HG03108 (cell line): ENCODE measurements at regions not wholly inside any gene's neighbourhood (a gene's known extent, or its start where the extent isn't known, plus 50 kb on each side); places are given as distances from the start of the nearest gene placed in this dataset.
"Not testable (repeated sequence)": the region's sequence is repeated elsewhere in the genome, so short reads cannot be mapped to it uniquely, and the experiment has no call there.

Experiments used
- ATAC-seq: cut with Tn5 transposase; IDR thresholded peaks from one replicate; pipeline ENCODE4 v1.9.1; 2021; ENCODE audit warnings: moderate library complexity; ENCODE audit not compliant: unreplicated experiment

DNA sequence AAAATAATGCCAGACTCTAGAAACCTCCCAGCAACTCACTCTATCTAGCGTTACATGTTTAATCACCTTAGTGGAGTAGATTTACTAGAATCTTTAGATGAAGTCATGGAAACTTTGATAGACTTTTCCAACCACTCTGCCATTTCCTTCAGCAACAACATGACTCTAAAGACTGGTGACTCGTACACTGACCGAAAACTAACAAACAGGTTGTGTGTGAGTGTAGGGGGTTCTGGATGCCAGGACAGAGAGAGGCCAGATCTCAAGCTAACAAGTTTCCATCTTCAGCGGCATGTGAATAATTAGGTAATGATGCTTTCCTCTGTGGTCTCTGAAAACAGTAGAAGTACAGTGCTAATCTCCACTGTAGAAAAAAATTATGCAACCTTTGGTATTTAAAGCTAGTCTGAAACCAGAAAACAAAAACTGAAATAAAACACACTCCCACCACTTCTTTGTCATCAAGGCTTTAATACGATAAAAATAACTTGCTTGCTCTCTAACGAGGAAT, 286.4 kb downstream of the PRDM5 start:
- ATAC-seq = no peak

DNA sequence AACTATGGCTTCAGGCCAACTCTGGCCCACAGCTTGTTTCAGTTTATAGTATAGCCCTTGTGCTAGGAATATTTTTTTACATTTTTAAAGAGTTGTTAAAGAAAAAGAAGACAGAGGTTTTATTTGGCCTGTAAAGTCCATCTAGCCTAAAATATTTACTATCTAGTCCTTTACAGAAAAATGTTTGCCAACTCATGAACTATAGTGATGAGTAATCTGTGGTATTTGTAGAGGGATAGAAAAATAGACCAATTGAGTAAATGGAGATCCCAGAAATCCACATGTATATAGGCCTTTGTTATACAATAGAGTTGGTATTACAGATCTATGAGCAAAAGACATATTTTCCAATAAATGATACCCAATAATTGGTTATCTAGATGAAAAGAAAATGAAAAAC, 288.7 kb downstream of the PRDM5 start:
- ATAC-seq = no peak

DNA sequence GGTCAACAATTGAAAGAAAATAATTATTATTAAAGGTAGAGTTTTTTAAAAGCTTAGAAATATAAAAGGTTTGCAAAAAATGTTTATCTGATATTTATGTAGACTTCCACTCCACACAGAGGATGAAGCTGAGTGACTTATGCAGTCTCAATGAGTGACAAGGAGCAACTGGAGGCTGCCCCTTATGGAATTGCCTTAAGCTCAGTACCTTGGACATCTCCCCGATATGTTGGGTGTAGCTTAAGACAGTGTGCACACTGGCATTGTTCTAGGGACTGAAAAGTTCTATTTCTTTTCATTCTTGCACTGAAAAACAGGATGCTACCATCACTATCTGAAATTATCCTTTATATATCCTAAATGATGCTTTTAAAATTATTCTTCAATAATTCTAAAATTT, 292.1 kb downstream of the PRDM5 start:
- ATAC-seq = no peak

DNA sequence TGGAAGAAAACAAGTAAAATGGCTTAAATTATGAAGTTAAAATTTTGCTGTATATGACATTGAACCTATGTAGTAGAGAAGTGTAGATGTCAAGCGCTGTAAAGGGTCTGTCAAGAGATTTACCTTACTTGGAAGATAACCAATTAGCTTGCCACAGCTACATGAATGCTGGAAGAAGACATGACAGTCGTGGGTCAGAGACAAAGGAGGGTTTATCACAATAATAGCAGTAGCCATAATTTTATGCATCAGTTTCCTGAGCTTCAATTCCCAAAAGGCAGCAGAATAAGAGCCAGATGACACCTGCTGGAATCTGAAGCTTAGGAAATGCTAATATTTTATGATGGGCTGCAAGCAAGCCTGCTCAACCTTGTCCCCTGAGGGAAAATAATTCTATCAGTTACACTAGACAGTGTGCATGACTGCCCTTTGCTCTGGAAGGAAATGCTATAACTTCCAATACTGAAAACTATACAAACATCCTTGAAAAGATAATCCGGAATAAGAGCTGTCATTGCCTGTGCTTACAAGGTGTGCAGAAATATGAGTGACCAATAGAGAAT, 292.9 kb downstream of the PRDM5 start:
- no peak for ATAC-seq

DNA sequence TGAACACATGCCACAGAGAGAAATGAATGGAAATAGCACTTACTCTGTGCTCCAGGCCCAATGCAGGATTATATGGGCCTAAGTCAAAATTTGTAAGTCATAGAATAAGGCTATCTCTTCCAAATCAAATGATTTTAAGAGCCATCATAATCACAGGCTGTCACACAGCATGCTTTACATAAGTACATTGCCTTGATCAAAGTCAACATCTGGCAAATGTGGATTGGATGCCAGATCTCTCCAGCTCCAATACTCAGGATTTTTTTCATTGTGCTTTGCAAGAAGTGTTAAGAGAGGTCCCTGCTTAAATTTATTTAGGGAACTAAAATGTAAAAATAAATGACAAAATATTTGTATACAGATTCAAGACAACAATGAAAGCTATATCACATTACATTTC, 299.9 kb downstream of the PRDM5 start:
- no peak for ATAC-seq

DNA sequence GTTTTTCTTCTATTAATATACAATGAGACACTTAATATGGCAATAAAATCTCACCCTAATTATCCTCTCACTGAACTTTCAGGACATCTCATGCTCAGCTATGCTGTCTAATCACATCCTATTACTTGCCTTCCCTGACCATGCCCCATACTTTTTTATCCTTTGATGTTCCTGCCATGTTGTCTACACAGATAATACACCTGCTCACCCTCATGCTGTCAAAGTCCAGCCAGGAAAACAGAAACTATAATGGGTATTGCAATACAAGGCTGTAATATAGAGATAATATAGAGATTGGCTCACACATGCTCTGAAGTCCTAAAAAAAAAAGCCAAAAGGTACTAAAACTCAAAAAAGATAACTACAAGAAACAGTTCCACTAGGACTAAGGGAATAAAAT, 305.4 kb downstream of the PRDM5 start:
- no peak for ATAC-seq

DNA sequence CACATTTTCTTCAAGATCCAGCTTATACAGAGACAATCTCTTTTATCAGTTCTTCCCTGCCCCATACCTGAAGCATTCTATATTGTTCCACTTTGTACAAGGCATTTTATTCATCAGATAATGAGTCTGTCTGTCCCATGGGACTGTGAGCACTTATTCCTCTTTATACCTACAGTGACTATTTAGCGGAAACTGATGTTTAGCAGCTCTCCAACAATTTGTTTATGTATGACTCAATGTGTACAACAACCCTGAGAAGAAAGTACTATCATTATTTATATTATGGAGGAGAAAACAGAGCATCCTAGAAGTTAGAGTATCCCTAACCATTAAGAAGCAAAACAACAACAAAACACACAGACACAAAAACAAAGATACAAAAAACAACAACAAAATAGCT, 306.5 kb downstream of the PRDM5 start:
- no peak for ATAC-seq

DNA sequence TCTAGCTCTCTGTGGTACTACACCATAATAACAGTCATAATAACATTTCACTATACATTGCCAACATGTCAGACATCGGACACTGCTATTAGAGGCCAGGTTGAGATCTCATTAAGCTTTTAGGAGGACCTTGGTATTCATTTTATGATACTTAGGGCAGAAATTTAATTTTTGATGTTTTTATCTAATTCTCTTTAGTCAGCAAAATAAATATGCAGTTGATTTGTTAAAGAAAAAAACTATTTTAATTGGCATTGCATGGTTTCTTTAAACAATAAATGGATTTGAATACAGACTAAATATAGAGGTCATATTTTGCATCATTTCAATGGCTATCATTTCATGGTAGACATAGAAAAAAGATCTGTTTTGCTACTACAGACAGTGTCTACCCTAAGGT, 308.7 kb downstream of the PRDM5 start:
- ATAC-seq = no peak

DNA sequence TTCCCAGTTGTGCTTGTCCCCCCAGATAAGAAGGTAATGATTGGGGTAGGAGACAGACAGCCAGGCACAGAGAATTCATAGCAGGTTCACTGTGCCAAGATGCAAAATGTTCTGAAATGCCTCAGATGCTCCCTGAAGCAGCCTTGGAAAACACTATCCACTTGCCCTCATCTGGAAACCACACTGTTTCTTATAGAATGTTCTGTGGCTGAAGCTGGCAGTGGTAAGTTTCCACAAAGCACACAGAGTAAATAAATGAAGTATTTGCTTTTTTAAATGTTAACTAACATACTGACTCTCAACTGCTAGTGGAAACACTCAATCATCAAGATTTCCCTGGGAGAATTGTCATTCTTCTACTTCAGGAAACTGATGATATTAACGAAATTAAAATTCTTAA, 311.4 kb downstream of the PRDM5 start:
- ATAC-seq = no peak

DNA sequence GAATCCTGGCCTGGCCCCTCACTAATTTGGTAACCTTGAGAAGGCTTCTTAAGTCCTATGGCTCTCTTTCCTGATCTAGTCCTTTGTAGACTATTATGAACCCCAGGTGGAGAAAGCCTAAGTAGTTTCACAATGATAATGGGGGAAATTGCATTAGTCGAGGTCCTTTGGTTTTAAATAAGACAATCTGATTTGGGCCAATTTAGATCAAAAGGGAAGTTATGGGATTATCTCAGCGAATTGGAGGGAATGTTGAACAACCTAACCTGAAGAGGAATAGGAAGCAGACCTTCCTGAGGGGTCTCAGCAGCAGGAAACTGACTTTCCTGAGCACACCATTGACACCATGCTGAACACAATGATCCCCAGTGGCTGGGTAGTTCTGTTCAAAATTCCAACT, 331.5 kb downstream of the PRDM5 start:
- no peak for ATAC-seq

DNA sequence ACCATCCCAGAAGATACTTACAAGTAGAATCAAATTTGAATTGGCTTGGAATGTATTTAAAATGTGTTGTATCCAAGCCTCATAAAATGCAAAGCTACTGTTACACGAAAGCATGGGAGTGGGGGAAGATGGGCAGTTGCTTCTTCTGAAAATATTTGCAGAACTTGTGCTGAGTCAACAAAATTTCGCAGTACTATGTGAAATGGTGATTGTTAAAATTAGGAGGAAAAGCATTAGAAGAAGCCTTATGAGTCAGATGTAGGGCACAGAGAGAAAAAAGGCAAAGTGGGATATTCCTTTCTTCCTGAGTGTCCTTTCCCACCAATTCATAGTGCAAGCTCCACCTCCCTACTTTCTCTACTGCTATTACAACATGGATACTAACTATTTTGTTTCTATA, 332.7 kb downstream of the PRDM5 start:
- no peak for ATAC-seq

DNA sequence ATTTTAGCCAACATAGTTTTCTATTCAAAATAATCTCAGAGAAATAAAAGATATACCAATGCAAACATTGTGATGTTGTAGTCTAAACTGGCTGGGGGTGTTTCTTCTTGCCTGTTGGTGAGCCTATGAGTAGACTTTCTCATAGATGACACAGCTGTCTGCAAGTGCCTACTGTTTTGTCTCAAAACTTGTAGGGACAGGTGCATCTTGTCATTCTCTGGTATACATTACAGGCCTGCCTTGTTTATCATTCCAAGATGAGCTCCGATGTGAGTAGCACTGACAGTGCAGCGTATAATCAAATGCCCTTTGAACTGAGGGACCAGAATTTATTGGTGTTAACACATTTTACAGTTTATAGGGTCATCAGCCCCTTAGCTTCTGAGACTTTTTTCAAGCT, 353.8 kb downstream of the PRDM5 start:
- no peak for ATAC-seq

DNA sequence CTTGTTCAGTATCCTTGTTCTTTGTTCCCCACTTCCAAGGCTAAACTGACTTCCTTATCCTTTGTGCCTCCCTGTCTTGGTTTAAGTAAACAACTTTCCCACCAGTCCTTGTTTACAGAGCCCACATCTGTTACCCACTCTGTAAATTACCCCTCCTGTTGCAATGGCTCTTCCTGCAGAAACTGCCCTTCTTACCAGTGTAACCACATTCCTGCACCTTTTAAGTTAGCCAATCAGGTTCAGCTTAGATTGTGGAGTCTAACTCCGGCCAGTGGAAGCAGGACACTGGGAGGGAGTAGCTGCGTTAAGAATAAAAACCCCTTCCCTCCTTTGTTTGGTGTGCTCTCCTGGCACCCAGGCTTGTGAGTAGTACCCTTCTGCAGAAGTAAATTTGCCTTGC, 360.9 kb downstream of the PRDM5 start:
- no peak for ATAC-seq

DNA sequence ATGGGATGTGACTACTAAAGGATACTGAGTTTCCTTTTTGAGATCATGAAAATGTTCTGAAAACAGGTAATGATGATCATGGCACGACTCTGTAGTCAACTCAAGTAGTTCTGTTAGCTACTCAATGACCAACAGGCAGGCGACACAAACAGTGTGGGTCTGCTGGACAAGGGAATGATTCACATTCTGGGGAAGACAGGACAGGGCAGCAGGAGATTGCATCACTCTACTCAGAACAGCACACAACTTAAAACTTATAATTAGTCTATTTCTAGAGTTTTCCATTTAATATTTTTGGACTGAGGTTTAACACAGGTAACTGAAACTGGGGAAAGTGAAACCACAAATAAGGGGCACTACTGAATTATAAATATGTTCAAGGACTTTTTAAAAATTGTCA, 365.2 kb downstream of the PRDM5 start:
- ATAC-seq = no peak

DNA sequence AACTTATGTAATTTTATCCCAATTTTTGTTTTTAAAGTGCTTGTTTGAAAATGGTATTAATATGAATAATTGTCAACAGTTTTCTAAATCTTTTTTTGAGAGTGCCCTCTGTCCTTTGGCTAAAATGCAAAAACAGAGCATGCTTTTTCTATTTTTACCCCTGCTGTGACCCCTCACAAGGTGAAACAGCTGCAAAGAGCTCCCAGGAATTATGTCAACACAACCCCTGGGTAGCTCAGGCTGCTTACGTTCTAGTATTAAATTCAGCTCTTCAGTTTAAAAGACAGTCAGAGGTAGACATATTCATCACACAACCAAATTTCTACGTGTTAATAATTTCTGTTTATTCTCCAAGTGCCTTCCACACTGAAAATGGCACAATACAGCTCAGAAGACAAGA, 367.5 kb downstream of the PRDM5 start:
- no peak for ATAC-seq

DNA sequence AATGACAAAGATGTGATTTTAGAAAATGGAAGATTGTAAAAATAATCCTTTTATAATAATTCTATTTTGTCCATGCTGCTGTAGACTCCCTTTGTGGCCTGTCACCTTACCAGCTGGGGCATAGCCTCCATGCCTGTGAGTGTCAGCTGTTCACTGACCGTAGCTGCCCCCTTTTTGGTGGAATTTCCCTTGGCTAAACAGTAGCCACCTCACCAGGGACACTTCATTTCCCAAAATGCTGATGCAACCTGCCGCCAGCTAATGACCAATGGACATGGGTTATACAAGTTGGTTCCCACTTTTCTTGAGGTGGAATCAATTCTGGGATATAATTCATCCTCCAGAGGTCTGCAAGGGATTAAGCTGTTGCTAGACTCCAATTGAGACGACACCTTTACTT, 368.4 kb downstream of the PRDM5 start:
- ATAC-seq = no peak

DNA sequence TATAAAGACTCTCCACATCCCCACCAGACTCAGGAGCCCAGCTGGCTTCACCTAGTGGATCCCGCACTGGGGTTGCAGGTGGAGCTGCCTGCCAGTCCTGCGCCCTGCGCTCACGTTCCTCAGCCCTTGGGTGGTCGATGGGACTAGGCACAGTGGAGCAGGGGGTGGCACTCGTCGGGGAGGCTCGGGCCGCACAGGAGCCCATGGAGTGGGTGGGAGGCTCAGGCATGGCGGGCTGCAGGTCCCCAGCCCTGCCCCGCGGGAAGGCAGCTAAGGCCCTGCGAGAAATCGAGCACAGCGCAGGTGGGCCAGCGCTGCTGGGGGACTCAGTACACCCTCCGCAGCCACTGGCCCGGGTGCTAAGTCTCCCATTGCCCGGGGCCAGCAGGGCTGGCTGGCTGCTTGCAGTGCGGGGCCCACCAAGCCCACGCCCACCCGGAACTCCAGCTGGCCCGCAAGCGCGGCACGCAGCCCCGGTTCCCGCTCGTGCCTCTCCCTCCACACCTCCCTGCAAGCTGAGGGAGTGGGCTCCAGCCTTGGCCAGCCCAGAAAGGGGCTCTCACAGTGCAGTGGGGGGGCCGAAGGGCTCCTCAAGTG, 371.8 kb downstream of the PRDM5 start:
- not testable (repeated sequence) for ATAC-seq

DNA sequence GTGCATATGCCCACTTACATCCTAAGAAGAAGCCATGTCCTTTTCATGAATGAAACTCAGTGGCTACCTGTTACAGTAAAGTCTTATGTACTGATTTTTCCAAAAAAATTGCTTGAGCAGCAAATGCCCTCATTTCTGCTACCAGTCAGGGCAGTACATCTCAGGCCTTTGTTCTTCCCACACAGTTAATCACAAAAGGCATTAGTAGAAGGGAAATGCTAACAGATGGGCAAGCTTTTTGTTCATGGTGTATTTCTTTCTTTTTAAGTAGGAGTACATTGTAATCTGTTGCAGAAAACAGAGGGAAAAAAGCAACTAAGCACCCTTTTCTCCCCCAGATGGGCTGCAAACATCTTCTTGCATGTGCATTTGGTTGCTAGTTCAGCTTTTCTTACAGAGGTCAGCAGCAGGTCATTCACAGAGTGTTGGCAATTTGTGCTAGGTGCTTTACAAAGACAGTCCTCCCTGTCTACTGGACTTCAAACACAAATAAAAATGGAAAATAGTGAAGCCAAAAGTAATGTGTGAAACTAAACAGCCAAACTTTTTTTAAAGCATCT, 373.4 kb downstream of the PRDM5 start:
- ATAC-seq = no peak

DNA sequence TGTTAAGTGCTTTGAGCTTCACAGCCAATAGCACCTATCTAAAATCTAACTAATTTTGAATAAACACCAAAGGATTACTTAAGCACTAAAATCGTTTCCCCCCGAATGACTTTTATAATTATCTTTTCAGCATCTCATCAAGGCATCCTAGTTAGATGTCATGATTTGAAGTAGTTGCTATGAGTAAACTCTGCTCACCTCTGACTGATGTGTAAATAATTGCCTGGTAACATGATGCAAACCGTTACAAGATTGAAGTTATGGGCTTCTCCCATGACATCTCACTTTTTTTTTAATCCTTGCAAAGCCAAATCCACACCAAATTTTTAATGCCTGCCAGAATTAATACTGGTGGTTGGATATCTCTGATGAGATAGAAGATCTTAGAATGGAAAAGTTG, 377.1 kb downstream of the PRDM5 start:
- no peak for ATAC-seq

DNA sequence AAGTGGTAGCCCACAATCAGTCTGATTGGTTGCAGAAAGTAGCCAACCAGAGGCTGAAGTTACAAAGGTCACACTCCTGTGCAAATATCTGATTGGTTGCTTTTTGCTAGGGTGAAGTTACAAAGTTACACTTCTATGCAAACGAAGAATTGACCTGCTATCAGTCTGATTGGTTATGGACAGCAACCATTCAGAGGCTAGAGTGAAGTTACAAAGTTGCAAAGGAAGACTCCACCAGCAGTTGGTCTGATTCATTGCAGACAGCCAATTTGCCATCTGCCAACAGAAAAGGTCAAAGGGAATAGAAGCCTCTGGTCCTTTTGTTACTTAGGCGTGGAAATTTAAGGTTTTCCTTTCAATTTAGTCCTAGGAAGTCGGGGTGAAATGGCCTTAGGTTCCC, 377.7 kb downstream of the PRDM5 start:
- no peak for ATAC-seq

DNA sequence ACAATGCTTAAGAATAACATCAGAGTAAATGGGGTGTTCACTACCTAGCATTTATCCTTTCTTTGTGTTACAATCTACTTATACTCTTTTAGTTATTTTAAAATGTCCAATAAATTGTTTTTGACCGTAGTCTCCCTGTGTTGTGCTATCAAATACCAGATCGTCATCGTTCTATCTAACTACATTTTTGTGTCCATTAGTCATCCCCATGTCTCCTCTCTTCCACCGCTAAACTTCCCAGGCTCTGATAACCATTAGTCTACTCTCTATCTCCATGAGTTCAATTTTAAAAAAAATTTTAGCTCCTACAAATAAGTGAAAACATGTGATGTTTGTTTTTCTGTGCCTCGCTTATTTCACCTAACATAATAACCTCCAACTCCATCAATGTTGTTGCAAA, 381.9 kb downstream of the PRDM5 start:
- no peak for ATAC-seq

DNA sequence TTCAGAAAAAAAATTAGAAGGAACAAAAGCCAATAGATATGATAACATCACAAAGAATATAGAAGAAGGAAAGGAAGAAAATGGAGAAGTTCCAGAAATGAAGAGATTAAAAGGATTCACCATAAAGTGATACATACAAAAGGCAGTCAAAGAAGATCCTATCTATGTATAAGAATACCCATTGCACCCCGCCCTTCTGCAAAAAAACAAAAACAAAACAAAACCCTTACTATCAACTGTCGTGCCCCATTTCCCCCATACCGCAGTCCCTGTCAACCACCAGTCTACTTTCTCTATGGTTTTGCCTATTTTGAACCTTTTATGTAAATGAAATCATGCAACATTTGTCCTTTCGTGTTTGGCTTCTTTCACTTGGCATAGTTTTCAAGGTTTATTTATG, 385.6 kb downstream of the PRDM5 start:
- ATAC-seq = no peak

DNA sequence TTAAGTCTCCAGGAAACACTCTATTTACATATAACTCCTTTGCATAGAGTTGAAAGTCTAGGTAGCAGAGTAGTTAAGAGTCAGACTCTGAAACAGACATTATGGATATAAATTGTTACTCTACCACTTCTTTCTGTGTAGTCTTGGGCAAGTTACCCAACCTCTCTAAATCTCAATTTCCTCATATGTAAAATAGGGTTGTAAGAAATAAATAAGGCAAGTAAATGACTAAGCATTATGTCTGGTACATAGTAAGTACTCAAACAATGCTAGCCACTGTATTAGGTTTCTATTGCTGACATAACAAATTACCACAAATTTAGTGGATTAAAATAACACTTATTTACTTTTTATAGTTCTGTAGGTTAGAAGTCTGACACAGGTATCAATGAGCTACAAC, 394.1 kb downstream of the PRDM5 start:
- no peak for ATAC-seq
